Neuronal stem cell (in vitro differentiated cells): ENCODE measurements at regions not wholly inside any gene's neighbourhood (a gene's known extent, or its start where the extent isn't known, plus 50 kb on each side); places are given as distances from the start of the nearest gene placed in this dataset.

ENCODE experiments used
- DNase-seq: peaks from one replicate; pipeline ENCODE4 v3.0.0-alpha.2; 2013; ENCODE audit warnings: low spot score
- H2AFZ ChIP-seq: one replicate; pipeline ENCODE4 v1.6.1; 2013; ENCODE audit warnings: mild to moderate bottlenecking, low read length, inconsistent platforms
- H2AK5ac ChIP-seq: 2 replicates; pipeline ENCODE4 v1.6.1; 2013; ENCODE audit warnings: low read depth, mild to moderate bottlenecking, inconsistent platforms, low read length, moderate library complexity, mixed read lengths
- H2BK120ac ChIP-seq: 2 replicates; pipeline ENCODE4 v1.6.1; 2013; ENCODE audit warnings: low read depth, mild to moderate bottlenecking, inconsistent platforms, low read length, moderate library complexity, mixed read lengths
- H2BK12ac ChIP-seq: one replicate; pipeline ENCODE4 v1.6.1; 2013; ENCODE audit warnings: low read length, inconsistent platforms
- H2BK15ac ChIP-seq: 2 replicates; pipeline ENCODE4 v1.6.1; 2013; ENCODE audit warnings: mild to moderate bottlenecking, low read length, inconsistent platforms, mixed read lengths
- H2BK5ac ChIP-seq: one replicate; pipeline ENCODE4 v1.6.1; 2013; ENCODE audit warnings: inconsistent platforms, mild to moderate bottlenecking, low read length, moderate library complexity
- H3K14ac ChIP-seq: one replicate; pipeline ENCODE4 v1.6.1; 2013; ENCODE audit warnings: low read length, inconsistent platforms
- H3K18ac ChIP-seq: 2 replicates; pipeline ENCODE4 v1.6.1; 2013; ENCODE audit warnings: low read length, inconsistent platforms
- H3K23ac ChIP-seq: 2 replicates; pipeline ENCODE4 v1.6.1; 2013; ENCODE audit warnings: low read depth, mild to moderate bottlenecking, mixed read lengths, low read length, inconsistent platforms; ENCODE audit not compliant: poor library complexity
- H3K27ac ChIP-seq: replicated peaks from 3 replicates; pipeline ENCODE4 v1.5.1; 2013; ENCODE audit warnings: low read length, inconsistent platforms
- H3K27me3 ChIP-seq, 3 experiments: 2 replicates each; pipeline ENCODE4 v1.6.1; 2013; ENCODE audit warnings: low read length in 3 of 3, mild to moderate bottlenecking in 2 of 3, inconsistent platforms in 1 of 3, low read depth in 1 of 3, mixed read lengths in 1 of 3, moderate library complexity in 1 of 3; ENCODE audit not compliant: control insufficient read depth in 3 of 3, insufficient read depth in 3 of 3
- H3K36me3 ChIP-seq, 2 donors: replicated peaks in 1 of 2; 2 replicates each; pipeline ENCODE4 v1.6.1; 2013; ENCODE audit warnings: low read length in 2 of 2; ENCODE audit not compliant: control insufficient read depth in 2 of 2, insufficient read depth in 2 of 2
- H3K4ac ChIP-seq: 2 replicates; pipeline ENCODE4 v1.6.1; 2013; ENCODE audit warnings: inconsistent platforms, mild to moderate bottlenecking, low read length, moderate library complexity
- H3K4me1 ChIP-seq, 2 donors: 1 replicate in 1 of 2; 2 replicates in 1 of 2; pipeline ENCODE4 v1.6.1; 2013; ENCODE audit warnings: low read length in 2 of 2, low read depth in 1 of 2; ENCODE audit not compliant: control insufficient read depth in 2 of 2, insufficient read depth in 1 of 2
- H3K4me2 ChIP-seq: one replicate; pipeline ENCODE4 v1.6.1; 2013; ENCODE audit warnings: mild to moderate bottlenecking, low read length, inconsistent platforms; ENCODE audit not compliant: insufficient read depth, poor library complexity, severe bottlenecking
- H3K4me3 ChIP-seq, 2 donors: 2 replicates each; pipeline ENCODE4 v1.5.1; 2013; ENCODE audit warnings: low read length in 2 of 2, mild to moderate bottlenecking in 2 of 2, inconsistent platforms in 1 of 2, moderate library complexity in 1 of 2
- H3K79me1 ChIP-seq: one replicate; pipeline ENCODE4 v1.6.1; 2013; ENCODE audit warnings: low read depth, mild to moderate bottlenecking, inconsistent platforms, low read length, moderate library complexity
- H3K9ac ChIP-seq: one replicate; pipeline ENCODE4 v1.6.1; 2013; ENCODE audit warnings: mild to moderate bottlenecking, low read depth, low read length, inconsistent platforms; ENCODE audit not compliant: poor library complexity
- H3K9me3 ChIP-seq, 2 donors: replicated peaks in 1 of 2; 2 replicates each; pipeline versions ENCODE3 to v1.6.1; 2013; ENCODE audit warnings: low read length in 2 of 2, mild to moderate bottlenecking in 2 of 2, inconsistent platforms in 1 of 2, low read depth in 1 of 2, mixed read lengths in 1 of 2, moderate library complexity in 1 of 2; ENCODE audit not compliant: control insufficient read depth in 2 of 2, insufficient read depth in 1 of 2
- H4K8ac ChIP-seq: one replicate; pipeline ENCODE4 v1.6.1; 2013; ENCODE audit warnings: low read depth, mild to moderate bottlenecking, inconsistent platforms, low read length, moderate library complexity
- H4K91ac ChIP-seq: one replicate; pipeline ENCODE4 v1.6.1; 2013; ENCODE audit warnings: low read length, low read depth, mild to moderate bottlenecking, inconsistent platforms; ENCODE audit not compliant: poor library complexity
- WGBS, 2 donors: extraction: QIAGEN DNeasy Blood & Tissue Kit; methylation state at CpG; one replicate each; pipeline ENCODE4 v1.1.7; 2013; ENCODE audit warnings: missing lambda C conversion rate in 2 of 2, mixed read lengths in 1 of 2; ENCODE audit not compliant: insufficient read length in 2 of 2, insufficient replicate concordance in 1 of 2; ENCODE audit errors: extremely low coverage in 2 of 2; 5-methylcytosine and 5-hydroxymethylcytosine counted together

DNA sequence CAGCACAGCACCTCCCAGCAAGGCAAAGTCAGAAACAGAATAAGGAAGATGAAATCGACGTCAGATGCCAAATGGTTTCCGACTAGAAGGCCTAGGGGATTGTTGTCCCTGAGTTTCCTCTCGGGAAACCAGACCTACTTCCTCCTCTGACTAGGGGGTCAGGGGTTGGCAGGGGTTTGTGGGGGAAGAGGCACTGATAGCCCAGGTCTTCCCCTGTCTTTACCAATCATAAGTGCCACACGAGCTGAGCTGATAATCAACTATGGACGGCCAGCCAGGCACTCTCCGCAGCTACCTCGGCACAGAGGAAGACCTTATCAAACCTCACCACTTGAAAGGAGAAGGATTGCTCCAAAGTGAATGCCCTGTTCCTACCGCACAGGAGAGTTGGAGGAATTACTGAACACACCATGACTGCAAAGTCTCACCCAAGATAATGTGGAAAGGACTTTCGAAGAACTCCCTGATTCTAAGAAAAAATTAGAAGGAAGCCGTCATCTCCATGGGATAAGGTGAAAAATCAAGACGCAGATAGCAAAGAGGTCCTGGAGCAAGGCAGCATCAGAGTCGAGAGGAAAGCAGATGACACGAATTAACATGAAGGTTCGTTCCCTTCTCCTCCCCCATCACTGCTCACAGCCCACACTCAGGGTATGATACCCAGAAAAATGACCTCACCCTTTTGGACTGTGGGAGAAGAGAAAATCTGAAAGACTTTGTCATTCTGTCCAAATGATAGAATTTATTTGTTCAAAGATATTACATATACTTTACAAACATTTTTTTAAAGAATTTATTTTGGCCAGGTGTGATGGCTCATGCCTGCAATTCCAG lies 77.7 kb upstream of the MED13L start:
- Histone ChIP-seq H3K18ac (no peak overlapping the region), H3K4ac (no peak overlapping the region), H3K79me1 (no peaks in the 10 kb centered on the region), H3K9ac (no peak overlapping the region), H4K8ac (no peak overlapping the region), H3K4me1 (peaks cover 0 to 1% of the 10 kb centered on the region in 2 donors), H3K14ac (no peak overlapping the region), H2BK12ac (no peak overlapping the region), H3K23ac (no peak overlapping the region), H3K4me2 (no peak overlapping the region), H3K9me3 (peaks cover 0 to 4% of the 10 kb centered on the region in 2 donors), H2BK5ac (no peak overlapping the region), H2AK5ac (no peak overlapping the region), H4K91ac (no peak overlapping the region), H3K27me3 (no peaks in the 10 kb centered on the region), H3K27ac (no peak overlapping the region), H3K4me3 (no peak overlapping the region), H2AFZ (no peak overlapping the region), H2BK15ac (no peak overlapping the region), H2BK120ac (no peak overlapping the region), H3K36me3 (no peaks in the 10 kb centered on the region)
- no peak for DNase-seq
- WGBS, 2 donors, result no CpG with 5 or more reads among the region's 15 CpGs

DNA sequence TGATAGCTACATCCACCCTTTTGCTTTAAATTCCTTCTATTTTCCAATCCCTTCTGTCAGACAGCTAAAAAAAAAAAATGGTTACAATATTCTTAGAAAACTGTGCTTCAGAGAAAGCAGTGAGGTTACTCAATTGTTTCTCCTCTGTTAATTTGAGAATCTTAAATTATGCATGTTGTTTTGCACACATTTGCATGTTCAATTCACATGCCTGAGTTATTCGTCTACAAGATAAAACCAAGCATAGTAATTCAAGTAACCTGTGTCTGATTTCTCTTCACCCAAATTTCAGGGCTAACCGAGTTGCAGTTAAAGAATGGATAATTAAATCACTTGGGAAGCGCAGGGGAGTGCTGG lies 81.0 kb upstream of the MED13L start:
- WGBS, 2 donors, result no CpG with 5 or more reads among the region's 3 CpGs
- no peak overlapping the region for H3K4ac ChIP-seq
- no peak overlapping the region for H4K8ac ChIP-seq
- H2AFZ ChIP-seq, result peak overlapping the region; percentile 91
- no peak overlapping the region for H4K91ac ChIP-seq
- no peak overlapping the region for H3K9ac ChIP-seq
- H2BK5ac ChIP-seq, result no peak overlapping the region
- H3K14ac ChIP-seq, result no peak overlapping the region
- no peak overlapping the region for H2AK5ac ChIP-seq
- H2BK12ac ChIP-seq, result no peak overlapping the region
- DNase-seq, result no peak
- H3K4me3 ChIP-seq, result peak overlapping the region in 1 of 2 donors; percentile 29
- H2BK120ac ChIP-seq, result no peak overlapping the region
- no peaks in the 10 kb centered on the region for H3K9me3 ChIP-seq
- no peak overlapping the region for H2BK15ac ChIP-seq
- H3K36me3 ChIP-seq, result no peaks in the 10 kb centered on the region
- peaks cover 0 to 3% of the 10 kb centered on the region in 2 donors for H3K4me1 ChIP-seq
- no peak overlapping the region for H3K18ac ChIP-seq
- peak overlapping the region; percentile 34 for H3K4me2 ChIP-seq
- H3K27ac ChIP-seq, result no peak overlapping the region
- H3K79me1 ChIP-seq, result no peaks in the 10 kb centered on the region
- no peaks in the 10 kb centered on the region for H3K27me3 ChIP-seq
- H3K23ac ChIP-seq, result no peak overlapping the region

DNA sequence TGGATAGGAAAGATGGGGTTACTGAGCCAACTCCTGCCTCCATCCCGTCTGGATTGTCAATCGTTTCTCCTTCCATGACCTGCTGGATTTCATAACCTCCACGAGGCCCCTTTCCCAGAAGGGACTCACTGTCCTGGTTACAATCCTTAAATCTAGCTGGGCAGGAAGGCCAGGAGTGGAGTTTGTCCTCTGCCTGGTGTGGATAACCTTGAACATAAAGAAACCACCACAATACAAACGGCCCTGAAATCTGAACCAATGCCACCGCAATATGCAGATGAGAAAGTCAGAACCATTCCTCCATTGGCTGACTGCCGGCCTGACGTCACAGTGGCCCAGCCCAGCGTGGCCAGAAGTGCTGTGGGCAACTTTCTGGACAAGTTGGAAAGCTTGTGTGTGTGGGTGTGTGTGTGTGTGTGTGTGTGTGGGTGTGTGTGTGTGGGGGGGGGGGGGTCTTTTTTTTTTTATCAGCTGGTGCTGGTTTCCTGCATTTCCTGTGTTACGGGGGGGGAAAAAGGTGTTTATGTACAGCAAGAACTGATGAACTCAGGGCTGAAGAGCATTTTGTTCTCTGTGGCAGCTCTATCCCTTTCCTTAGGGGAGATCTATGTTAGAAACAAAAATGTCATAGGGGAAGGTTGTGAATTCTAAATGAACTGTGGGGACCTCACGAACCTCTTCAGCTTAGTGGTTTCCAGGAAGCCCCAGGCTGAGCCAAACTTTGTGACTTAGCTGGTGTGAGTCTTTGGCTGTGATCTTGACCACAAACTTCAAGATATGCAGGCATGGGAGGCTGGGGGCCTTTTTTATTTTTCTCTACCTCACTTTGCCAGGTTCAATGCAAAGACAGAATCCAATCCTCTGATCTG lies 81.6 kb upstream of the MED13L start:
- no peak overlapping the region for H3K4ac ChIP-seq
- no CpG with 5 or more reads among the region's 10 CpGs for WGBS, 2 donors
- H2BK15ac ChIP-seq, result no peak overlapping the region
- peaks cover 0 to 3% of the 10 kb centered on the region in 2 donors for H3K4me1 ChIP-seq
- H2BK5ac ChIP-seq, result no peak overlapping the region
- peak overlapping the region in 1 of 2 donors; percentile 29 for H3K4me3 ChIP-seq
- peak overlapping the region; percentile 34 for H3K4me2 ChIP-seq
- no peak overlapping the region for H3K14ac ChIP-seq
- DNase-seq, result peak; percentile 79
- H3K9ac ChIP-seq, result no peak overlapping the region
- no peaks in the 10 kb centered on the region for H3K27me3 ChIP-seq
- peak overlapping the region; percentile 91 for H2AFZ ChIP-seq
- H3K9me3 ChIP-seq, result no peaks in the 10 kb centered on the region
- H2BK12ac ChIP-seq, result no peak overlapping the region
- H3K36me3 ChIP-seq, result no peaks in the 10 kb centered on the region
- no peak overlapping the region for H4K8ac ChIP-seq
- no peak overlapping the region for H4K91ac ChIP-seq
- no peak overlapping the region for H3K18ac ChIP-seq
- H3K23ac ChIP-seq, result no peak overlapping the region
- H3K79me1 ChIP-seq, result no peaks in the 10 kb centered on the region
- H3K27ac ChIP-seq, result peak overlapping the region; percentile 47
- no peak overlapping the region for H2BK120ac ChIP-seq
- H2AK5ac ChIP-seq, result no peak overlapping the region
